Liver (tissue), 7 donors: ENCODE measurements at regions not wholly inside any gene's neighbourhood (a gene's known extent, or its start where the extent isn't known, plus 50 kb on each side); places are given as distances from the start of the nearest gene placed in this dataset.

ENCODE experiments used
- DNase-seq: peaks from one replicate; pipeline ENCODE4 v3.0.0-alpha.2; 2017; ENCODE audit warnings: low spot score
- H3K27ac ChIP-seq, 2 donors: one replicate each; pipeline ENCODE4 v1.7.0; 2013; ENCODE audit warnings: inconsistent platforms in 2 of 2, low read length in 2 of 2, control low read depth in 1 of 2, low read depth in 1 of 2, mild to moderate bottlenecking in 1 of 2
- H3K27me3 ChIP-seq, 4 donors: one replicate each; pipeline versions ENCODE4 v1.6.1 to v1.7.0; 2013; ENCODE audit warnings: low read length in 3 of 4, inconsistent platforms in 1 of 4, mild to moderate bottlenecking in 1 of 4, moderate library complexity in 1 of 4; ENCODE audit not compliant: control insufficient read depth in 4 of 4, insufficient read depth in 4 of 4
- H3K36me3 ChIP-seq, 4 donors: one replicate each; pipeline versions ENCODE4 v1.6.1 to v1.7.0; 2013; ENCODE audit warnings: low read length in 3 of 4, mild to moderate bottlenecking in 3 of 4, low read depth in 1 of 4, moderate library complexity in 1 of 4; ENCODE audit not compliant: control insufficient read depth in 4 of 4, insufficient read depth in 3 of 4
- H3K4me1 ChIP-seq, 4 donors: one replicate each; pipeline versions ENCODE4 v1.6.1 to v1.7.0; 2013; ENCODE audit warnings: low read length in 3 of 4, mild to moderate bottlenecking in 3 of 4, moderate library complexity in 1 of 4; ENCODE audit not compliant: control insufficient read depth in 4 of 4, insufficient read depth in 4 of 4
- H3K4me3 ChIP-seq, 3 donors: one replicate each; pipeline versions ENCODE4 v1.6.1 to v1.7.0; 2013; ENCODE audit warnings: low read length in 3 of 3, control low read depth in 1 of 3, low read depth in 1 of 3, mild to moderate bottlenecking in 1 of 3
- H3K9ac ChIP-seq, 2 donors: one replicate each; pipeline ENCODE4 v1.7.0; 2013; ENCODE audit warnings: low read length in 2 of 2, mild to moderate bottlenecking in 2 of 2, moderate library complexity in 2 of 2, control low read depth in 1 of 2, low read depth in 1 of 2
- H3K9me3 ChIP-seq, 4 donors: one replicate each; pipeline versions ENCODE4 v1.6.1 to v1.7.0; 2013; ENCODE audit warnings: low read length in 3 of 4; ENCODE audit not compliant: control insufficient read depth in 4 of 4
- EGR1 ChIP-seq, 2 donors: IDR thresholded peaks; 2 replicates each; pipeline ENCODE4 v1.6.1; 2016 to 2018; ENCODE audit warnings: antibody characterized with exemption in 2 of 2, low read depth in 2 of 2
- FOXA1 ChIP-seq: IDR thresholded peaks from 2 replicates; pipeline ENCODE4 v1.6.1; 2016; ENCODE audit warnings: antibody characterized with exemption
- FOXA2 ChIP-seq: IDR thresholded peaks from 2 replicates; pipeline ENCODE4 v1.6.1; 2016; ENCODE audit warnings: antibody characterized with exemption
- HNF4G ChIP-seq: IDR thresholded peaks from 2 replicates; pipeline ENCODE4 v1.6.1; 2016; ENCODE audit warnings: antibody characterized with exemption
- JUND ChIP-seq, 2 donors: IDR thresholded peaks; 2 replicates each; pipeline ENCODE4 v1.6.1; 2016; ENCODE audit warnings: antibody characterized with exemption in 2 of 2
- MAX ChIP-seq: IDR thresholded peaks from 2 replicates; pipeline ENCODE4 v1.6.1; 2016; ENCODE audit warnings: antibody characterized with exemption
- RAD21 ChIP-seq, 2 donors: IDR thresholded peaks; 2 replicates each; pipeline ENCODE4 v1.6.1; 2016; ENCODE audit warnings: antibody characterized with exemption in 2 of 2, mild to moderate bottlenecking in 2 of 2
- REST ChIP-seq: IDR thresholded peaks from 2 replicates; pipeline ENCODE4 v1.6.1; 2016; ENCODE audit warnings: antibody characterized with exemption, mild to moderate bottlenecking
- RXRA ChIP-seq, 2 donors: IDR thresholded peaks; 2 replicates each; pipeline ENCODE4 v1.6.1; 2017 to 2018; ENCODE audit warnings: antibody characterized with exemption in 2 of 2, mild to moderate bottlenecking in 1 of 2
- SP1 ChIP-seq: IDR thresholded peaks from 2 replicates; pipeline ENCODE4 v1.6.1; 2018; ENCODE audit warnings: antibody characterized with exemption, mild to moderate bottlenecking
- TAF1 ChIP-seq: conservative IDR thresholded peaks from 2 replicates; pipeline ENCODE4 v1.6.1; 2016; ENCODE audit warnings: antibody characterized with exemption, mild to moderate bottlenecking
- ZBTB33 ChIP-seq: IDR thresholded peaks from 2 replicates; pipeline ENCODE4 v1.6.1; 2016; ENCODE audit warnings: antibody characterized with exemption
- WGBS: extraction: QIAGEN DNeasy Blood & Tissue Kit; methylation state at CpG from one replicate; pipeline ENCODE4 v1.1.7; 2013; 5-methylcytosine and 5-hydroxymethylcytosine counted together
- donor health status: healthy.
- donor health status: healthy.
- donor health status: healthy.
- donor health status: healthy.

GRCh38 chr4:149009223-149009622, 567.0 kb upstream of the NR3C2 start:
- WGBS = 70% methylated on average over 2 of the region's 2 CpGs
- H3K27ac ChIP-seq = no peak overlapping the region

GRCh38 chr4:149008415-149009025, 566.3 kb upstream of the NR3C2 start:
- no peak for DNase-seq

More at GRCh38 chr4:149009223-149009622, 567.0 kb upstream of the NR3C2 start:
- H3K36me3 ChIP-seq = no peaks in the 10 kb centered on the region
- no peak for DNase-seq
- no peaks in the 10 kb centered on the region for H3K4me1 ChIP-seq
- H3K9ac ChIP-seq = no peak overlapping the region
- peaks cover 0 to 4% (median 1%) of the 10 kb centered on the region in 4 donors for H3K9me3 ChIP-seq
- peaks cover 0 to 3% (median 0%) of the 10 kb centered on the region in 4 donors for H3K27me3 ChIP-seq
- TF ChIP-seq SP1 (no peak), RAD21 (IDR thresholded peaks at IDR 0.05) (no peak), FOXA2 (no peak), REST (no peak), ZBTB33 (no peak), HNF4G (no peak), JUND (IDR thresholded peaks at IDR 0.05) (no peak), FOXA1 (no peak), MAX (no peak), TAF1 (no peak), EGR1 (IDR thresholded peaks at IDR 0.05; ENCODE audit: low read depth in 2 of 2) (no peak)
- H3K4me3 ChIP-seq = no peak overlapping the region

More at GRCh38 chr4:149008415-149009025, 566.3 kb upstream of the NR3C2 start:
- Histone ChIP-seq H3K4me3 (no peak overlapping the region), H3K27ac (no peak overlapping the region), H3K9me3 (peaks cover 0 to 4% (median 1%) of the 10 kb centered on the region in 4 donors), H3K9ac (no peak overlapping the region), H3K36me3 (no peaks in the 10 kb centered on the region), H3K27me3 (peaks cover 0 to 3% (median 0%) of the 10 kb centered on the region in 4 donors), H3K4me1 (no peaks in the 10 kb centered on the region)
- TF ChIP-seq RAD21 (IDR thresholded peaks at IDR 0.05) (no peak), MAX (no peak), RXRA (IDR thresholded peaks at IDR 0.05) (no peak), FOXA2 (no peak)
- 69% methylated on average over 3 of the region's 3 CpGs for WGBS
